HG03103 (cell line): ENCODE measurements at regions not wholly inside any gene's neighbourhood (a gene's known extent, or its start where the extent isn't known, plus 50 kb on each side); places are given as distances from the start of the nearest gene placed in this dataset.

Source experiments
- ATAC-seq: cut with Tn5 transposase; IDR thresholded peaks from one replicate; pipeline ENCODE4 v1.9.1; 2021; ENCODE audit warnings: low read depth; ENCODE audit not compliant: unreplicated experiment

GRCh38 chr16:17829811-17830210, 359.1 kb upstream of the XYLT1 start:
- ATAC-seq: no peak

- no peak for ATAC-seq
These were observed 357.3 kb upstream of the XYLT1 start for GRCh38 chr16:17828012-17828411.

- no peak for ATAC-seq
These were observed 356.6 kb upstream of the XYLT1 start for GRCh38 chr16:17827313-17827712.

DNA sequence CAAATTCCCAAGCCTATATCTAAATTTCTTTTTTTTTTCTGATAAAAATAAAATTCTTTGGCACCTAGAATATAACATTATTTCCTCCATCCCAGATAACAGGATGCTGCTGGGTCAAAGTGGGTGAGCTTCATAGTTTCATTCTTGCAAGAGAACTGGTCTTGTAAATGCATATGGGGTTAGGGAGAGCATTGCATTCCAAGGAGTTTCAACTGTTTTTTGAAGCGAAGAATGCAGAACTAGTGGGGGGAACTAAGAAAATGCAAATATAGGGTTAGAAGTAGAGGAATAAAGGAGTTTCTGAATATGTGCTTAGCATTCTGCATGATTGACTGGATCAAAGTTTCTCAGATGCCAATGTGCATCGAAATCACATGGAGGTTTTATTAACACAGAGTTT, 347.2 kb upstream of the XYLT1 start:
- ATAC-seq: no peak

GRCh38 chr16:17817260-17817659, 346.5 kb upstream of the XYLT1 start:
- ATAC-seq: no peak

DNA sequence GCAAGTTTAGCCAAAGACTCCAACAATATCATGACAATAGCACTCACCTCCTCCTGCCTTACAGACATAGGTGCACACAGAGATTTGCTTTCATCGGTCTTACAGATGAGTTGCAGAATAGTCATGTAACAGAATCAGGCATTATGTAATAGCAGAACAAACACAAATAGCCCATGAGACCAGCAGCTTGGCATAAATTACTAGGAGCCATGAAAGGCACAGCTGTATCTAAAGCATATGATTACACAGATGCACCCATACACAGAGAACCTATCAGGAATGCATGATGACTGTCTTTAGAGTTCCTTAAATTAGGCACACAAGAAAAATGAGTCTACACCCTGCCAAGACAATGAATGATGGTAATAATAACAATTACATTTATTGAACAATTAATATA, 342.0 kb upstream of the XYLT1 start:
- ATAC-seq: no peak

- no peak for ATAC-seq
These were observed 334.1 kb upstream of the XYLT1 start for GRCh38 chr16:17804857-17805256.

DNA sequence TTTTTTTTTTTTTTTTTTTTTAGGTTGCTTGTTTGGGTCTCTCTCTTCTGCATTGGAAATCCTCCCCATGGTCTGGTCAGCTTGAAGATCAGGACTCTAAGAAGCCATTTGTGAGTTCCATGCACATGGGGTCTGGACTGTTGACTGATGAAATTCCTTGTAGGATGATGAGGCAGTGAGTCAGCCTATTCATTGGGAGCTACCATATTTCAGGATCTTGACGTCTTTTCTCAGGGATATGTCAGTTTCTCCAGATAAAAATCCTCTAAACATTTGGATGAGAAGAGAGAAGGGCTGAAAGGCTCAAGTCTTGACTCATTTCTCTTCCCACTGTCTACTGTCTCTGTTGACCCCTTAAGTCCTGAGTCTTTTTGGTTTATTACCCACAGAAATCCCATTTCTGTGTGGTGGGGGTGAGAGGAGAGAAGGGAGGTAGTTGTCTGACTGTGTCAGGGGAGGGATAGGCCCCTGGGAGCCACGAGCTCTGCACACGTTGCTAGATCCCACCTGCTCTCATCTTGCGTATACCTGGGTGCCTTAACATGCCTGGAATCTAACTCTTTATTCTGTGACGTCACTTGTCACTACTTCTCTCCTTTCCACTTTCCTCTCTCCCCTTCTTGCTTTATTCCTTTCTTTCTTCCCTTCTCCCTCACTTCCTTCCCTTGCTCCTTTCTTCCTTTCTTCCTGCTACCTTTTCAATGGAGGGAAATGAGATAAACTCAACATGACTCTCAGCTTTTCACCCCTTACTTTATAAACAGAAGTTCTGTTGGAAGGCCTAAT, 333.1 kb upstream of the XYLT1 start:
- no peak for ATAC-seq

DNA sequence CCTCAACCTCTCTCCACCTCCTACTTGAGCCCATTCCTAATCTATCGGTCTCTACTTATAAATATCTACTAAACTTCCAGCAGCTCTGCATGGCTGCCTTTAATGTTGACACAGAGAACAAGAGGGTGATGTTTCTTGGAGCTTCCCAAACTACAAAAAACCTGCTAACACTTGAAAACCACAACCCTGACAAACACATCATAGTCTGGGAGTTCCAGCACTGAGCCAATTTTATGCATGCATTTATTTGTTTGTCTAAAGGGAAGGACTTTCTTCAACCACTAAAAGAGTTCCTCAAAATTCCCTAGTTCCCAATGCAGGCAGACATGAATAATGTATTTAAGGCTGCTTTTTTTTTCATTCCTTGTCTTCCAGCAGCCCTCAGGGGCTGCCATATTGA, 331.8 kb upstream of the XYLT1 start:
- no peak for ATAC-seq

DNA sequence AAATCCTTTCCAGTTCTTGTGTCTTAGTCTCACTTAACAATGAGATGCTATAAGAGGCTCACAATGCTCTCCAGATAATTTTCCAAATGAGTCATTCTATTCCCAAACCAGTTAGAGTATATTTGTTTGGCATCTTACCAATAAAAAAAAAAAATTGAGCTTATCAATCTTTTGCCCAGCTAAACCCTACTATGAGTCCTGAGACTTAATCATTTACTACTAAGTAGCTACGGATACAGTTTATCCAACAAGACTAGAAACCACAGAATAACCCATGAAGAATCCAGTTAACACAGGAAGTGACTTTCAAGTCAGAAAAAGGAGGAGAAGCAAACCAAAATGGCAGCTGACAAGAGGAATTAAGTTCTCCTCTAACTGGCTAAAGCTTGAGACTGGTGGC, 330.3 kb upstream of the XYLT1 start:
- no peak for ATAC-seq

- ATAC-seq: no peak
These were observed 328.0 kb upstream of the XYLT1 start for GRCh38 chr16:17798716-17799115.

DNA sequence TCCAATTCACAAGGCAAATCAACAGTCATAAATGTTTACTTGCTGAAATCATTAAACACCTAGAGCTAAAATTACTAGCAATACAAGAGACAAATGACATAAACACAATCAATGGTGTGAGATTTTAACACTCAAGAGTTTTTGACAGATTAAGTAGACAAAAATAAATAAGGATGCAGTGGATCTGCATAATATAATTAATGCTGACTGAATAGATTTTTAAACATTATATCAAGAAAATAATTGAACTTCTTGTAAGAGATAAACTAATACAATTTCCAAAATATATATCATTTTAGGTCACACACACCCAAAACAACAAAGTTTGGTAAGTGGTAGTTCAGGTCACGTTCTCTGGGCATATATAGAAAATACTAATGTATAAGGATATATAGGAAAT, 322.6 kb upstream of the XYLT1 start:
- ATAC-seq: no peak

- no peak for ATAC-seq
These were observed 313.3 kb upstream of the XYLT1 start for GRCh38 chr16:17784073-17784472.

- no peak for ATAC-seq
These were observed 309.4 kb upstream of the XYLT1 start for GRCh38 chr16:17780181-17780580.

DNA sequence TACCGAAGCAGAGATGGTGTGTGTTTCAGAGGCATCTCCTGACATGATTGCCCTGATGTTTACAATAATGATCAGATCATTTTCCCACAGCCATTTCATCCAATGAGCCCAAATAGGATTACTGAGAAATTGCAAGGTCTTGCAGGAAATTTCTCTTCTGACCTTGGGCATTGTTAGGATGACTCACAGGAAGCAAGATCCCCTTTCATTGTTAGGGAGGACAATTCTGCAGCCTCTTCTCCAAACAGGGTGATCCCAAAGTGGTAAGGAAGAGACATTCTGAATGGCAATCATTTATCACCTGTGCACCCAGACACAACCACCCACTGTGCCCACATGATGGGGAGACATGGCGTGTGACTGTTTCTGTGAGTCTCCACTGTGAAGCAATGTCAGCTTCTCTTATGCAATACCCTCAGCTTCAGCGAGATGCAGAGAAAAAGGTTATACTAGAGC, 306.7 kb upstream of the XYLT1 start:
- ATAC-seq: no peak

GRCh38 chr16:17776888-17777287, 306.1 kb upstream of the XYLT1 start:
- no peak for ATAC-seq

DNA sequence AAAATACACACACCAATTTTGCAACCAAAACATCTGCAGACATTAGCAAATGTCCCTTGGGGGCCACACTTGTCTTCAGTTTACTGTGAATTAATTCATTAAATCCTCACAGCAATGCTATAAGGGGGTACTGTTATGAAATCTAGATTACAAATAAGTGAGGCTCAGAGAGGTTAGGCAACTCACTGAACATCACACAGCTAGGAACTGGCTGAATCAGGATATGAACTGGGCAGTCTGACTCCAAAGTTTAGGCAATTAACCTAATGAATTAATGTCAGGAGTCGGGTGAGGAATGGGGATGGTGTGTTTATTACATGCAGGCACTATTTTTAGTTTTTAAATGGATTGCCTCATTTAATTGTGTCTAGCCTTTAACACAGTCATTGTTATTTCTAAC, 305.7 kb upstream of the XYLT1 start:
- ATAC-seq: no peak

GRCh38 chr16:17775061-17775460, 304.3 kb upstream of the XYLT1 start:
- ATAC-seq: no peak

- ATAC-seq: no peak
These were observed 302.9 kb upstream of the XYLT1 start for GRCh38 chr16:17773698-17774101.

- no peak for ATAC-seq
These were observed 299.3 kb upstream of the XYLT1 start for GRCh38 chr16:17770104-17770503.

DNA sequence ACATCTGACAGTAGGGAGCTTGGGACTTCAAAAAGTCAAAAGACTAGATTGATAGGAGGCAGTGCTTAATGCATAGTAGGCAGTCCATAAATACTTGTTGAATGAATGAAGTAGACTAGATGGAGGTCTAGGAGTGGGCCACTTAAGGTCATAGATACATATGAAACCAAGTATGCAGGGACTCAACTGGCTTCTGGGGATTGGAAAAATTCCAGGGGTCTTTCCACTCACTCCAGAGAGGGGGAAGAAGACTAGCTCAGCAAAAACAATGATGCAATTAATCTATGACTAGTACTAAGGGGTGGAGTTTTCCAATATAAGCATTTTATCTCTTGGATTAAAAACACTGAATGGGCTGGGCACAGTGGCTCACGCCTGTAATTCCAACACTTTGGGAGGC, 298.3 kb upstream of the XYLT1 start:
- no peak for ATAC-seq

DNA sequence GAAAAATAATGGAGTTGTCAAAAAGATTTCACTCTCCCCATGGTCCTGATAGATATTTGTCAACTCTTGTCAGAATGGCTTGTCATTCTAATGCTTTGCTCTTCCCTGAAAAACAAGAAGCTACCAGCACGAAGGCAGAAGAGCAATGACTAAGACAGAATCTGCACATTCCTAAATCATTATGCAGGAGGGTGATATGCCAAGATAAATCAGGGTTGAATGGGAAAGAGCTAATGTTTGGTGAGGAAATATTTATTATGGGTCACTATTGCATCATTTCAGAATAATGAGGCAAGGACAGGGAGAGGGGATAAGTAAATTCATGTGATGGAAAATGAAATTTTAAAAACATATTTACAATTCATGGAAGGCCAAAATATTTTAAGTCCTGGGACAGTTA, 297.5 kb upstream of the XYLT1 start:
- ATAC-seq: no peak

DNA sequence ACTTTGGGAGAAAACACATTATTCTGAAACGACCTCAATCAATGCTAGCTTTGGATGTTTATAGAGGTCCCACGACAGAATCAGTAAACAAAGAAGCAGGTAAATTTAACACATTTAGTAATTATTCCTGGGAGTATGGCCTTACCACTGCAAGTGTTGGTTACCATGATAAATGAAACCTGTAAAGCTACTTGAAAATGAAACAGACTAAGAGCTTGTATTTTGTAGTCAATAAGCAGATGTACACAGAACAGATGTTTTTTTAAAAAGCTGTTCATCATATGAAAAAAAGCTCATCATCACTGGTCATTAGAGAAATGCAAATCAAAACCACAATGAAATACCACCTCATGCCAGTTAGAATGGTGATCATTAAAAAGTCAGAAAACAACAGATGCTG, 295.3 kb upstream of the XYLT1 start:
- no peak for ATAC-seq
